ENCODE measurements at regions not wholly inside any gene's neighbourhood (a gene's known extent, or its start where the extent isn't known, plus 50 kb on each side); places are given as distances from the start of the nearest gene placed in this dataset.

DNA sequence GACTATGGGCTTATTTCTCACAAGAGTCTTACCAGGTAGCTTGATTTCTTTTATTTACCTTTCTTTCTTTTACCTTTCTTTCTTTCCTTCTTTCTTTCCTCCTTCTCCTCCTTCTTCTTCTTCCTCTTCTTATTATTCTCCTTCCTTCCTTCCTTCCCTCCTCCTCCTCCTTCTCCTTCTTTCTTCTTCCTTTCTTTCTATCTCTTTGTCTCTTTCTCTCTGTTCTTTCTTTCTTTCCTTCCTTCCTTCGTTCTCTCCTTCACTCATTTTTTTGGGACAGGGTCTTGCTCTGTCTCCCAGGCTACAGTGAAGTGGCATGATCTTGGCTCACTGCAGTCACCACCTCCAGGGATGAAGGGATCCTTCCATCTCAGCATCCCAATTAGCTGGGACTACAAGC is 363.6 kb upstream of the MAF start:
- Mint-ChIP-seq H3K9me3 (no peaks in the 10 kb centered on the region), H3K27ac (no peak overlapping the region), H3K4me1 (no peaks in the 10 kb centered on the region), H3K4me3 (no peak overlapping the region), H3K36me3 (no peaks in the 10 kb centered on the region), H3K27me3 (ENCODE audit: low read depth) (peaks cover 29% of the 10 kb centered on the region)
- TF ChIP-seq, protein P1, sequence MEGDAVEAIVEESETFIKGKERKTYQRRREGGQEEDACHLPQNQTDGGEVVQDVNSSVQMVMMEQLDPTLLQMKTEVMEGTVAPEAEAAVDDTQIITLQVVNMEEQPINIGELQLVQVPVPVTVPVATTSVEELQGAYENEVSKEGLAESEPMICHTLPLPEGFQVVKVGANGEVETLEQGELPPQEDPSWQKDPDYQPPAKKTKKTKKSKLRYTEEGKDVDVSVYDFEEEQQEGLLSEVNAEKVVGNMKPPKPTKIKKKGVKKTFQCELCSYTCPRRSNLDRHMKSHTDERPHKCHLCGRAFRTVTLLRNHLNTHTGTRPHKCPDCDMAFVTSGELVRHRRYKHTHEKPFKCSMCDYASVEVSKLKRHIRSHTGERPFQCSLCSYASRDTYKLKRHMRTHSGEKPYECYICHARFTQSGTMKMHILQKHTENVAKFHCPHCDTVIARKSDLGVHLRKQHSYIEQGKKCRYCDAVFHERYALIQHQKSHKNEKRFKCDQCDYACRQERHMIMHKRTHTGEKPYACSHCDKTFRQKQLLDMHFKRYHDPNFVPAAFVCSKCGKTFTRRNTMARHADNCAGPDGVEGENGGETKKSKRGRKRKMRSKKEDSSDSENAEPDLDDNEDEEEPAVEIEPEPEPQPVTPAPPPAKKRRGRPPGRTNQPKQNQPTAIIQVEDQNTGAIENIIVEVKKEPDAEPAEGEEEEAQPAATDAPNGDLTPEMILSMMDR (IDR thresholded peaks at IDR 0.05; ENCODE audit: unreplicated experiment), result no peak
- no peak for DNase-seq (ENCODE audit: low spot score in 2 of 2, unreplicated experiment in 2 of 2)

DNA sequence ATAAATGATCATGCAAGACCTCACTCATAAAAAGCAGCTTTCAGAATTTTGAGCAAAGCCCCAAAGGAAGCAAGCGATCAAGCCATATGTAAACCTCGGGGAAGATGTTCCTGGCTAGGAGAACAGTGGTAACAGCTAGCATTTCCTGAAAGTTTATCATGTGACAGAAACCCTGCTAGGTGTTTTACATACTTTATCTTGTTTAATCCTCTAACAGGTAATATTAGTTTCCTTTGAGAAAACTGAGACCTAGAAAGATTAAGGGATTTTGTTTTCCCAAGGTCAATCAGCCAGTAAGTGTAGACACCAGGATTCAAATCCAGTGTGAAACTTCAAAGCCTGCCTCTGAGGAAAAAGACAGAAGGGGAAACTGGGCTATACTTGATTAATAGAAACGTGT is 362.4 kb upstream of the MAF start:
- DNase-seq (ENCODE audit: low spot score in 2 of 2, unreplicated experiment in 2 of 2), result no peak
- H3K27ac Mint-ChIP-seq, result no peak overlapping the region
- no peaks in the 10 kb centered on the region for H3K9me3 Mint-ChIP-seq
- no peaks in the 10 kb centered on the region for H3K36me3 Mint-ChIP-seq
- TF ChIP-seq, protein P1 (IDR thresholded peaks at IDR 0.05; ENCODE audit: unreplicated experiment), result no peak
- no peak overlapping the region for H3K4me3 Mint-ChIP-seq
- H3K4me1 Mint-ChIP-seq, result no peaks in the 10 kb centered on the region
- H3K27me3 Mint-ChIP-seq (ENCODE audit: low read depth), result peaks cover 29% of the 10 kb centered on the region

DNA sequence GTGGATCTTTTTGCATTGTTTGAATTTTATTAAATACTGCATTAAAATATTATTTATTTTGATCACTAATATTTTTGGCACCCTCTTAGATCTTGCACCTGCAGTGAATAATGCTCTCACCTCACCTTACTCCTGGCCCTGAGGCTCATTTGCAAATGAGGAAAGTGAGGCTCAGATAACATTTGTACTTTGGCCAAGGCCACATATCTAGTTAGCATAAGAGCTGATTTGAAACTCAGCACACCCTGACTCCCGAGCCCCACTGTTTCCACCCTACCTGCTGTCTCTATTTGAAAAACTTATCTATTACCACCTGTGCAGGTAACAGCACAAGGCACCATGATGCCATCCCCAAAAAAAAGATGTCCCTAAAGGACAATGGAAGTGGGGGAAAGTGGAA is 358.7 kb upstream of the MAF start:
- H3K4me1 Mint-ChIP-seq, result no peaks in the 10 kb centered on the region
- no peak for DNase-seq (ENCODE audit: low spot score in 2 of 2, unreplicated experiment in 2 of 2)
- H3K36me3 Mint-ChIP-seq, result no peaks in the 10 kb centered on the region
- H3K4me3 Mint-ChIP-seq, result no peak overlapping the region
- H3K27ac Mint-ChIP-seq, result no peak overlapping the region
- peaks cover 30% of the 10 kb centered on the region for H3K27me3 Mint-ChIP-seq (ENCODE audit: low read depth)
- TF ChIP-seq, protein P1 (IDR thresholded peaks at IDR 0.05; ENCODE audit: unreplicated experiment), result no peak
- H3K9me3 Mint-ChIP-seq, result peaks cover 4% of the 10 kb centered on the region

DNA sequence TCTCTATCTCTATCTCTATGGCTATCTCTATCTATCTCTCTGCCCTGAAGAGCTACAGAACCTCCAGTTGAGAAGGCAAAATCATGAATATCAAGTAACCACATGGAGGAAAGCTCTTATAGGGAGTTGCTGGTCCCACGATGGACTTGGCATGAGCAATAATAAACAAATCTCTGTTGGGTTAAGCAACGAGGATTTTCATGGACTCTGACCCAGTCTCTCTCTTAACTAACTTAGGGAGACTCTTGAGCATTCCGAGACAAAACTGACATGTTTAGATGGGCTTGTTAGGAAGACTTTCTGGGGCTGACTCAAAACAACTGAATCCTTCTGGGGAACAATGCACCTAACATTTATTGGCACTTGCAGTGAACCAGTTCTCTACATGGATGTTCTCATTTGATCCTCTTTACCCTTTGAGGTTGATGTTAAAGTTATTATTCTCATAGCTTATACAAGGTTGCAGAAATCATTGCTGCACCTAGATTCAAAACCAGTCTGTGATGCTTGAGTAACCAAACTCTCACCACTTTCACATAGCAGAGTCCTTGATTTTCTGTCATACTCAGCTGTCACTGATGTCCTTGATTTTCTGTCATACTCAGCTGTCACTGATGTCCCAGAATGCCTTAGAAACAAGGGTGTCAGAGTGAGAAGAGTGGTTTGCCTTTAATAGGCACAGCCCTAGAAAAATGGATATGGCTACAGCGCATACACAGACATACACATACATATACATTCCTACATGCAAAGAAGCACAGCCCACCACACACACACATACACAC is 354.6 kb upstream of the MAF start:
- peaks cover 33% of the 10 kb centered on the region for H3K27me3 Mint-ChIP-seq (ENCODE audit: low read depth)

DNA sequence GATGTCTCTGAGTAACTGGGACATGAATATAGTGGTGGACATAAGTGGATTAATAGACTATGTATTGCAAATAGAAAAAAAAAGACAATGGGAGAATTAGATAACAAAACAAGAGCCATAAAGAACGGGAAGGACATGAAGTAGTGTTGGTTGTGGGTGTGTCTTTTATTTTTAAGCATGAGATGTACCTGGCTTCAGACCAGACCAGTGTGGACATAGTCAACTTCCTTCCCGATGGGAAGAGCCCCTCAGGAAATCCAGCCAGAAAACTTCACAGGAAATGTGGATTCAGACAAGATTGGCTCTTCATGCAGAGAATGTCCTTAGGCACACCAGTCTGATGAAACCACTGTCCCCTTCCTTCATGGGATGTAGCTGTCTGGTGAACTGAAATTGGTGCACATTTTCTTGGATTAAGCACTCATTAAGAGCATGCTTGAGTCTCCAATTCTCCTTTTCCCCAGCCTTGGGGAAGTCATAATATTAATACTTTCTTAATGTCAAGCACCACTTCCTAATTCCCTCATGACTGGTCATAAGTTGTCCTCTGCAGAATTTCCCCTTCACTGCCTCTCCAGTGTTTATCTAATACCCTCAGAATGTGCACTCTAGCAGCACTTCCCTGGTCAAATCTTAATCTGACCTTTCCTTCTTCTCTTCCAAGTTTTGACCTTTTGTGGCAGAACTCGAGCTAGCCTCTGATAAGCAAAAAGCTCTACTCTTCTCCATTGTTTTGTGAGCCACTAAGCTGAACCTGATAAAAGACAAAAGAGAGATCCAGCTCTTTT is 350.6 kb upstream of the MAF start:
- no peaks in the 10 kb centered on the region for H3K36me3 Mint-ChIP-seq
- H3K9me3 Mint-ChIP-seq, result no peaks in the 10 kb centered on the region
- no peaks in the 10 kb centered on the region for H3K4me1 Mint-ChIP-seq
- TF ChIP-seq, protein P1 (IDR thresholded peaks at IDR 0.05; ENCODE audit: unreplicated experiment), result no peak
- peaks cover 43% of the 10 kb centered on the region for H3K27me3 Mint-ChIP-seq (ENCODE audit: low read depth)
- H3K4me3 Mint-ChIP-seq, result no peak overlapping the region
- no peak overlapping the region for H3K27ac Mint-ChIP-seq
- DNase-seq (ENCODE audit: low spot score in 2 of 2, unreplicated experiment in 2 of 2), result no peak

More for the DNA sequence above, 354.6 kb upstream of the MAF start:
- Mint-ChIP-seq H3K27ac (no peak overlapping the region), H3K4me1 (no peaks in the 10 kb centered on the region), H3K9me3 (peaks cover 4% of the 10 kb centered on the region), H3K36me3 (no peaks in the 10 kb centered on the region), H3K4me3 (no peak overlapping the region)
- no peak for DNase-seq (ENCODE audit: low spot score in 2 of 2, unreplicated experiment in 2 of 2)
- TF ChIP-seq, protein P1 (IDR thresholded peaks at IDR 0.05; ENCODE audit: unreplicated experiment), result no peak
